KG1 (cell line): ENCODE measurements at regions not wholly inside any gene's neighbourhood (a gene's known extent, or its start where the extent isn't known, plus 50 kb on each side); places are given as distances from the start of the nearest gene placed in this dataset.

Source experiments
- DNase-seq: peaks from one replicate; lab custom pipeline; 2025; lab: John Stamatoyannopoulos, UW

GRCh38 chr13:72244788-72245187, 377.8 kb upstream of the DACH1 start:
- no peak for DNase-seq

- DNase-seq: no peak
These were observed 363.1 kb upstream of the DACH1 start for GRCh38 chr13:72230131-72230530.

- DNase-seq: no peak
These were observed 362.1 kb upstream of the DACH1 start for GRCh38 chr13:72229067-72229466.

GRCh38 chr13:72221276-72221962, 354.4 kb upstream of the DACH1 start:
- no peak for DNase-seq

- no peak for DNase-seq
These were observed 352.0 kb upstream of the DACH1 start for GRCh38 chr13:72218966-72219365.

GRCh38 chr13:72217142-72217541, 350.1 kb upstream of the DACH1 start:
- DNase-seq: no peak

- DNase-seq: no peak
These were observed 341.2 kb upstream of the DACH1 start for GRCh38 chr13:72208112-72208645.

GRCh38 chr13:72205773-72206172, 338.8 kb upstream of the DACH1 start:
- DNase-seq: no peak

GRCh38 chr13:72204291-72204690, 337.3 kb upstream of the DACH1 start:
- DNase-seq: no peak

GRCh38 chr13:72201726-72202125, 334.7 kb upstream of the DACH1 start:
- no peak for DNase-seq

GRCh38 chr13:72199640-72200039, 332.6 kb upstream of the DACH1 start:
- DNase-seq: no peak

GRCh38 chr13:72198967-72199560, 332.1 kb upstream of the DACH1 start:
- DNase-seq: no peak

- DNase-seq: no peak
These were observed 331.0 kb upstream of the DACH1 start for GRCh38 chr13:72198042-72198441.

GRCh38 chr13:72195044-72195704, 328.2 kb upstream of the DACH1 start:
- no peak for DNase-seq

- DNase-seq: no peak
These were observed 327.5 kb upstream of the DACH1 start for GRCh38 chr13:72194523-72194922.

- no peak for DNase-seq
These were observed 319.9 kb upstream of the DACH1 start for GRCh38 chr13:72186730-72187422.

GRCh38 chr13:72185776-72186175, 318.8 kb upstream of the DACH1 start:
- no peak for DNase-seq

- DNase-seq: no peak
These were observed 314.7 kb upstream of the DACH1 start for GRCh38 chr13:72181661-72182060.

- no peak for DNase-seq
These were observed 313.4 kb upstream of the DACH1 start for GRCh38 chr13:72180253-72180952.

- DNase-seq: no peak
These were observed 307.5 kb upstream of the DACH1 start for GRCh38 chr13:72174549-72174948.

- no peak for DNase-seq
These were observed 303.6 kb upstream of the DACH1 start for GRCh38 chr13:72170571-72170970.
